ENCODE measurements at regions not wholly inside any gene's neighbourhood (a gene's known extent, or its start where the extent isn't known, plus 50 kb on each side); places are given as distances from the start of the nearest gene placed in this dataset.

GRCh38 chr9:7510199-7510598, 289.4 kb downstream of the DMAC1 start:
- POLR2A ChIA-PET (ENCODE audit: partially characterized antibody), result no interaction called here
- no peak overlapping the region for H3K4ac ChIP-seq (replicated peaks; ENCODE audit: insufficient read length, low read depth, low read length)
- H2BK12ac ChIP-seq (ENCODE audit: low read depth, low read length), result no peak overlapping the region
- H4K8ac ChIP-seq (ENCODE audit: extremely low read depth, insufficient read depth, low read length), result no peak overlapping the region
- CTCF ChIA-PET (ENCODE audit: partially characterized antibody), result interaction anchor here (1.2 to 1.5 kb wide), 3 partner anchors 10 to 28 kb away, joined by 3 to 4 read pairs (median 3); no protein-coding TSS in a partner anchor
- H2BK120ac ChIP-seq (replicated peaks; ENCODE audit: low read depth, low read length), result no peak overlapping the region
- no peak overlapping the region for H2BK15ac ChIP-seq (ENCODE audit: low read length)
- H2AFZ ChIP-seq (ENCODE audit: low read length), result no peak overlapping the region
- H3K4me1 ChIP-seq (replicated peaks in 1 of 4; ENCODE audit: control insufficient read depth in 3 of 4, insufficient read depth in 4 of 4, low read length in 3 of 4), result no peaks in the 10 kb centered on the region
- H3K56ac ChIP-seq (replicated peaks; ENCODE audit: insufficient read length, low read depth, low read length), result no peak overlapping the region
- H3K4me2 ChIP-seq (ENCODE audit: insufficient read depth in 1 of 2, low read depth in 2 of 2, low read length in 2 of 2), result no peak overlapping the region
- DNase-seq (ENCODE audit: low read depth in 1 of 2, low spot score in 2 of 2) (no peak), FAIRE-seq (no peak)
- H3K36me3 ChIP-seq (ENCODE audit: control insufficient read depth in 2 of 4, insufficient read depth in 4 of 4, low read length in 3 of 4), result no peaks in the 10 kb centered on the region
- H3K9ac ChIP-seq (replicated peaks in 1 of 4; ENCODE audit: extremely low read depth in 1 of 4, low read depth in 3 of 4, low read length in 3 of 4), result no peak overlapping the region
- no peak overlapping the region for H4K91ac ChIP-seq (replicated peaks; ENCODE audit: insufficient read length, low read length)
- H3K23ac ChIP-seq (ENCODE audit: insufficient read length), result no peak overlapping the region
- H3K14ac ChIP-seq (ENCODE audit: insufficient read length), result no peak overlapping the region
- H3K9me3 ChIP-seq (ENCODE audit: insufficient read depth in 2 of 2, low read depth in 1 of 2, low read length in 1 of 2), result no peaks in the 10 kb centered on the region
- H3K4me3 ChIP-seq (ENCODE audit: extremely low read depth in 1 of 4, insufficient read depth in 2 of 4, low read depth in 3 of 4, low read length in 4 of 4), result no peak overlapping the region
- no peaks in the 10 kb centered on the region for H4K20me1 ChIP-seq (replicated peaks in 1 of 2; ENCODE audit: control insufficient read depth in 1 of 2, insufficient read depth in 2 of 2, low read length in 2 of 2)
- TF ChIP-seq CTCF (IDR thresholded peaks at IDR 0.05; ENCODE audit: control extremely low read depth in 1 of 3, insufficient read depth in 1 of 3, low read depth in 1 of 3, low read length in 3 of 3) (no peak), FOSL1 (IDR thresholded peaks at IDR 0.05; ENCODE audit: insufficient read depth, low read depth, low read length) (no peak), HDAC2 (IDR thresholded peaks at IDR 0.05; ENCODE audit: borderline replicate concordance in 1 of 2, low read depth in 2 of 2, low read length in 2 of 2) (no peak)
- TF ChIP-seq, protein P1, sequence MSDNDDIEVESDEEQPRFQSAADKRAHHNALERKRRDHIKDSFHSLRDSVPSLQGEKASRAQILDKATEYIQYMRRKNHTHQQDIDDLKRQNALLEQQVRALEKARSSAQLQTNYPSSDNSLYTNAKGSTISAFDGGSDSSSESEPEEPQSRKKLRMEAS (IDR thresholded peaks at IDR 0.05), result no peak
- no peak overlapping the region for H2BK5ac ChIP-seq (ENCODE audit: low read depth, low read length)
- no peak overlapping the region for H2BK20ac ChIP-seq (ENCODE audit: low read length)
- H3K27ac ChIP-seq (ENCODE audit: low read depth, low read length), result no peak overlapping the region
- WGBS, 2 experiments (ENCODE audit: extremely low coverage in 1 of 2, insufficient coverage in 1 of 2, insufficient read length in 1 of 2, insufficient replicate concordance in 2 of 2, low coverage in 1 of 2, low lambda C conversion rate in 2 of 2, missing lambda C conversion rate in 1 of 2), result 81% methylated on average over 7 of the region's 7 CpGs; no CpG with 5 or more reads in 1 of the 2 experiments
- H3K79me1 ChIP-seq (ENCODE audit: low read depth, low read length), result no peaks in the 10 kb centered on the region
- H3K23me2 ChIP-seq (ENCODE audit: low read depth, low read length), result no peaks in the 10 kb centered on the region
- no peak overlapping the region for H4K5ac ChIP-seq (ENCODE audit: insufficient read length, low read depth, low read length)
- no peaks in the 10 kb centered on the region for H3K79me2 ChIP-seq (ENCODE audit: control insufficient read depth in 1 of 2, insufficient read depth in 2 of 2, low read length in 2 of 2)
- no peaks in the 10 kb centered on the region for H3K27me3 ChIP-seq (replicated peaks in 1 of 4; ENCODE audit: control insufficient read depth in 3 of 4, extremely low read depth in 1 of 4, insufficient read depth in 3 of 4, low read length in 3 of 4)
- no peak overlapping the region for H2AK5ac ChIP-seq (ENCODE audit: low read depth, low read length)
- no peak overlapping the region for H3K18ac ChIP-seq (ENCODE audit: extremely low read depth, low read length)

All from H1 (cell line).